ENCODE measurements at regions not wholly inside any gene's neighbourhood (a gene's known extent, or its start where the extent isn't known, plus 50 kb on each side); places are given as distances from the start of the nearest gene placed in this dataset.
"Not testable (repeated sequence)": the region's sequence is repeated elsewhere in the genome, so short reads cannot be mapped to it uniquely, and the experiment has no call there.

GRCh38 chr12:127964717-127965116 lies 302.3 kb upstream of the TMEM132C start:
- no peaks in the 10 kb centered on the region for H3K27me3 ChIP-seq
- ATAC-seq = no peak
- H3K36me3 ChIP-seq = no peaks in the 10 kb centered on the region
- H3K4me1 ChIP-seq = no peaks in the 10 kb centered on the region
- H3K9me3 ChIP-seq = no peaks in the 10 kb centered on the region
- in situ Hi-C loops (cut with MboI; ENCODE audit: low sequenced_read_pairs in 4 of 4) = no loop called here
- DNase-seq = no peak
- TF ChIP-seq POLR2A (IDR thresholded peaks at IDR 0.05) = no peak
- TF ChIP-seq CTCF (IDR thresholded peaks at IDR 0.05 in 4 of 5, conservative IDR thresholded peaks at IDR 0.05 in 1 of 5) = no peak
- no peak overlapping the region for H3K4me3 ChIP-seq
- intact Hi-C loops (cut with DNase I; ENCODE audit: low total_unique reads) = no loop called here
- no peak overlapping the region for H3K27ac ChIP-seq

GRCh38 chr12:127966331-127966730 lies 300.6 kb upstream of the TMEM132C start:
- ATAC-seq (no peak), DNase-seq (no peak)
- no peaks in the 10 kb centered on the region for H3K36me3 ChIP-seq
- no peak overlapping the region for H3K4me3 ChIP-seq
- no peak overlapping the region for H3K27ac ChIP-seq
- in situ Hi-C loops (cut with MboI; ENCODE audit: low sequenced_read_pairs in 4 of 4) = no loop called here
- no peaks in the 10 kb centered on the region for H3K4me1 ChIP-seq
- TF ChIP-seq CTCF (IDR thresholded peaks at IDR 0.05 in 4 of 5, conservative IDR thresholded peaks at IDR 0.05 in 1 of 5) = no peak
- TF ChIP-seq POLR2A (IDR thresholded peaks at IDR 0.05) = no peak
- no peaks in the 10 kb centered on the region for H3K27me3 ChIP-seq
- intact Hi-C loops (cut with DNase I; ENCODE audit: low total_unique reads) = no loop called here
- no peaks in the 10 kb centered on the region for H3K9me3 ChIP-seq

- no peak overlapping the region for H3K4me3 ChIP-seq
- H3K27me3 ChIP-seq = no peaks in the 10 kb centered on the region
- no peak for DNase-seq
- TF ChIP-seq POLR2A (IDR thresholded peaks at IDR 0.05) (no peak), CTCF (IDR thresholded peaks at IDR 0.05 in 4 of 5, conservative IDR thresholded peaks at IDR 0.05 in 1 of 5) (no peak)
- H3K9me3 ChIP-seq = no peaks in the 10 kb centered on the region
- intact Hi-C loops (cut with DNase I; ENCODE audit: low total_unique reads) (no loop called here), in situ Hi-C loops (cut with MboI; ENCODE audit: low sequenced_read_pairs in 4 of 4) (no loop called here)
- H3K27ac ChIP-seq = no peak overlapping the region
- ATAC-seq = no peak
- no peaks in the 10 kb centered on the region for H3K4me1 ChIP-seq
- no peaks in the 10 kb centered on the region for H3K36me3 ChIP-seq
Observed at GRCh38 chr12:127970491-127970890, 296.5 kb upstream of the TMEM132C start.

GRCh38 chr12:127980585-127980984 lies 286.4 kb upstream of the TMEM132C start:
- Histone ChIP-seq H3K4me3 (no peak overlapping the region), H3K27ac (no peak overlapping the region), H3K4me1 (no peaks in the 10 kb centered on the region), H3K27me3 (no peaks in the 10 kb centered on the region), H3K36me3 (no peaks in the 10 kb centered on the region), H3K9me3 (no peaks in the 10 kb centered on the region)
- no peak for ATAC-seq
- in situ Hi-C loops (cut with MboI; ENCODE audit: low sequenced_read_pairs in 4 of 4) (no loop called here), intact Hi-C loops (cut with DNase I; ENCODE audit: low total_unique reads) (no loop called here)
- no peak for TF ChIP-seq CTCF (IDR thresholded peaks at IDR 0.05 in 4 of 5, conservative IDR thresholded peaks at IDR 0.05 in 1 of 5)
- TF ChIP-seq POLR2A (IDR thresholded peaks at IDR 0.05) = no peak
- no peak for DNase-seq

- no peak for TF ChIP-seq POLR2A (IDR thresholded peaks at IDR 0.05)
- no peak for TF ChIP-seq CTCF (IDR thresholded peaks at IDR 0.05 in 4 of 5, conservative IDR thresholded peaks at IDR 0.05 in 1 of 5)
- DNase-seq = no peak
- ATAC-seq = no peak
- H3K4me3 ChIP-seq = no peak overlapping the region
- no peaks in the 10 kb centered on the region for H3K36me3 ChIP-seq
- intact Hi-C loops (cut with DNase I; ENCODE audit: low total_unique reads) = no loop called here
- H3K4me1 ChIP-seq = no peaks in the 10 kb centered on the region
- H3K9me3 ChIP-seq = no peaks in the 10 kb centered on the region
- in situ Hi-C loops (cut with MboI; ENCODE audit: low sequenced_read_pairs in 4 of 4) = no loop called here
- H3K27ac ChIP-seq = no peak overlapping the region
- H3K27me3 ChIP-seq = no peaks in the 10 kb centered on the region
Observed at GRCh38 chr12:127981875-127982274, 285.1 kb upstream of the TMEM132C start.

- in situ Hi-C loops (cut with MboI; ENCODE audit: low sequenced_read_pairs in 4 of 4); H3K4me3 ChIP-seq; ATAC-seq: not testable (repeated sequence)
Observed at GRCh38 chr12:127983213-127983791, 283.7 kb upstream of the TMEM132C start.

More at GRCh38 chr12:127983213-127983791, 283.7 kb upstream of the TMEM132C start:
- H3K27me3 ChIP-seq; H3K4me1 ChIP-seq; DNase-seq; H3K9me3 ChIP-seq; H3K27ac ChIP-seq; H3K36me3 ChIP-seq; intact Hi-C loops (cut with DNase I; ENCODE audit: low total_unique reads): not testable (repeated sequence)

Data from gastrocnemius medialis (tissue), 4 donors.